GM12878 (cell line): ENCODE measurements at regions not wholly inside any gene's neighbourhood (a gene's known extent, or its start where the extent isn't known, plus 50 kb on each side); places are given as distances from the start of the nearest gene placed in this dataset.

Source experiments
- ATAC-seq: fragments of 200-7000 bp; cut with Tn5 transposase; 3 replicates; pipeline ENCODE4 v1.9.1; 2020; ENCODE audit warnings: mild to moderate bottlenecking, moderate library complexity
- BruUV-seq: library from RNA; stranded (reverse); fragments of 400-500 nt; replicated peaks from 2 replicates; lab custom pipeline; 2021; lab: Mats Ljungman, UMichigan
- CTCF ChIA-PET: fragments of 300-600 bp; sonication (Branson Sonifier 250); formaldehyde crosslinking; extraction: SDS; loops from one replicate; lab custom pipeline; 2021; ENCODE audit warnings: inconsistent platforms; lab: Yijun Ruan, JAX
- POLR2A ChIA-PET: fragments of 350-600 bp; formaldehyde crosslinking; extraction: SDS; loops from one replicate; lab custom pipeline; 2021; ENCODE audit warnings: inconsistent platforms; lab: Charles Lee
- RAD21 ChIA-PET: fragments of 300-600 bp; sonication (Branson Sonifier 250); formaldehyde crosslinking; loops from one replicate; lab custom pipeline; 2023; ENCODE audit warnings: antibody characterized with exemption; ENCODE audit not compliant: unreplicated experiment; lab: Charles Lee
- SMC1A ChIA-PET: fragments of 300-600 bp; sonication (Branson Sonifier 250); formaldehyde crosslinking; loops from one replicate; lab custom pipeline; 2023; ENCODE audit not compliant: unreplicated experiment, uncharacterized antibody; lab: Charles Lee
- DNase-seq: peaks from one replicate; pipeline ENCODE4 v3.0.0-alpha.2; 2011; ENCODE audit warnings: low read depth, low spot score
- FAIRE-seq: peaks from 3 replicates; lab custom pipeline; 2011; peaks lifted over from hg19 to GRCh38; lab: Jason Lieb, UNC
- H2AFZ ChIP-seq: 2 replicates; pipeline ENCODE4 v1.6.0; 2011; ENCODE audit warnings: low read depth, low read length, control low read depth; ENCODE audit not compliant: control insufficient read depth
- H3K27ac ChIP-seq: 2 replicates; pipeline ENCODE4 v1.5.1; 2011; ENCODE audit warnings: control low read depth; ENCODE audit not compliant: control insufficient read depth, insufficient read depth
- H3K27me3 ChIP-seq, 2 experiments: replicated peaks in 1 of 2; 2 replicates each; pipeline versions ENCODE4 v1.6.0 to v1.6.1; 2011; ENCODE audit warnings: low read length in 1 of 2; ENCODE audit not compliant: control insufficient read depth in 2 of 2, insufficient read depth in 2 of 2
- H3K36me3 ChIP-seq, 2 experiments: 2 replicates each; pipeline ENCODE4 v1.5.1; 2011; ENCODE audit warnings: low read length in 1 of 2; ENCODE audit not compliant: control insufficient read depth in 2 of 2, insufficient read depth in 2 of 2
- H3K4me1 ChIP-seq: 2 replicates; pipeline ENCODE4 v1.6.1; 2011; ENCODE audit warnings: mild to moderate bottlenecking, low read length, moderate library complexity, mixed read lengths; ENCODE audit not compliant: control insufficient read depth, insufficient read depth
- H3K4me2 ChIP-seq: 2 replicates; pipeline ENCODE4 v1.6.0; 2011; ENCODE audit warnings: control low read depth; ENCODE audit not compliant: control insufficient read depth, insufficient read depth
- H3K4me3 ChIP-seq: fragments of 200-600 bp; sonication (generic); 2 replicates; pipeline ENCODE4 v1.5.1; 2016
- H3K79me2 ChIP-seq: 2 replicates; pipeline ENCODE4 v1.6.0; 2011; ENCODE audit warnings: low read length; ENCODE audit not compliant: control insufficient read depth, insufficient read depth
- H3K9ac ChIP-seq: 2 replicates; pipeline ENCODE4 v1.8.0; 2011; ENCODE audit warnings: low read length, control low read depth, mixed read lengths; ENCODE audit not compliant: control insufficient read depth, insufficient read depth
- H3K9me3 ChIP-seq: replicated peaks from 3 replicates; pipeline ENCODE4 v1.5.1; 2011; ENCODE audit warnings: mild to moderate bottlenecking, low read length; ENCODE audit not compliant: control insufficient read depth, insufficient read depth
- H4K20me1 ChIP-seq: 2 replicates; pipeline ENCODE4 v1.6.0; 2011; ENCODE audit not compliant: control insufficient read depth, insufficient read depth
- BACH1 ChIP-seq: fragments of 450-650 bp; IDR thresholded peaks from 2 replicates; pipeline ENCODE4 v1.6.1; 2017; ENCODE audit warnings: mild to moderate bottlenecking, borderline replicate concordance
- CBFB ChIP-seq: IDR thresholded peaks from 2 replicates; pipeline ENCODE4 v1.6.1; 2016; ENCODE audit warnings: antibody characterized with exemption, low read depth
- CREM ChIP-seq: IDR thresholded peaks from 2 replicates; pipeline ENCODE4 v1.6.1; 2014; ENCODE audit warnings: antibody characterized with exemption, low read depth
- CUX1 ChIP-seq: IDR thresholded peaks from 2 replicates; pipeline ENCODE4 v1.6.1; 2012; ENCODE audit warnings: improper control_type of control experiment, low read depth, low read length; ENCODE audit not compliant: insufficient replicate concordance
- EZH2 ChIP-seq: IDR thresholded peaks from 2 replicates; pipeline ENCODE4 v1.6.1; 2012; ENCODE audit warnings: low read depth, mild to moderate bottlenecking, control low read depth, inconsistent platforms, low read length, borderline replicate concordance; ENCODE audit not compliant: control insufficient read depth
- GATAD2B ChIP-seq: fragments of 450-650 bp; conservative IDR thresholded peaks from 2 replicates; pipeline ENCODE4 v1.6.1; 2017; ENCODE audit warnings: low read depth, mild to moderate bottlenecking, moderate library complexity
- MTA2 ChIP-seq: fragments of 450-650 bp; IDR thresholded peaks from 2 replicates; pipeline ENCODE4 v1.6.1; 2016; ENCODE audit warnings: low read depth, mild to moderate bottlenecking, moderate library complexity
- MXI1 ChIP-seq: fragments of 150-350 bp; IDR thresholded peaks from 2 replicates; pipeline ENCODE4 v1.6.1; 2011; ENCODE audit warnings: low read depth, mild to moderate bottlenecking, inconsistent platforms, low read length, improper control_type of control experiment
- MYB ChIP-seq: fragments of 150-350 bp; IDR thresholded peaks from 2 replicates; pipeline ENCODE4 v1.6.1; 2014; ENCODE audit warnings: mild to moderate bottlenecking, low read depth, low read length, borderline replicate concordance
- NFYA ChIP-seq: IDR thresholded peaks from 2 replicates; pipeline ENCODE4 v1.6.1; 2011; ENCODE audit warnings: low read depth, mild to moderate bottlenecking, low read length, improper control_type of control experiment, borderline replicate concordance
- POLR2AphosphoS2 ChIP-seq: IDR thresholded peaks from 2 replicates; pipeline ENCODE4 v1.6.1; 2011; ENCODE audit warnings: low read depth, mild to moderate bottlenecking, low read length, improper control_type of control experiment, moderate library complexity
- SIN3A ChIP-seq: IDR thresholded peaks from 2 replicates; pipeline ENCODE4 v1.6.1; 2012; ENCODE audit warnings: low read depth, low read length, improper control_type of control experiment
- SMAD5 ChIP-seq: IDR thresholded peaks from 2 replicates; pipeline ENCODE4 v1.6.1; 2016; ENCODE audit warnings: antibody characterized with exemption, low read depth
- SREBF2 ChIP-seq: IDR thresholded peaks from 2 replicates; pipeline ENCODE4 v1.6.1; 2012; ENCODE audit warnings: mild to moderate bottlenecking, low read length
- TCF7 ChIP-seq: IDR thresholded peaks from 2 replicates; pipeline ENCODE4 v1.6.1; 2014; ENCODE audit warnings: antibody characterized with exemption, borderline replicate concordance
- YBX1 ChIP-seq: fragments of 450-650 bp; IDR thresholded peaks from 2 replicates; pipeline ENCODE4 v1.6.1; 2016; ENCODE audit warnings: antibody characterized with exemption
- ZNF207 ChIP-seq: fragments of 450-650 bp; IDR thresholded peaks from 2 replicates; pipeline ENCODE4 v1.6.1; 2014; ENCODE audit warnings: antibody characterized with exemption, mild to moderate bottlenecking, borderline replicate concordance
- WGBS: methylation state at CpG from one replicate; pipeline ENCODE4 v1.1.6; 2016; ENCODE audit warnings: low lambda C conversion rate; ENCODE audit not compliant: insufficient replicate concordance, insufficient coverage; ENCODE audit errors: missing lambda C conversion rate; 5-methylcytosine and 5-hydroxymethylcytosine counted together
- in situ Hi-C: fragments of 300-500 bp; cut with MboI; formaldehyde crosslinking; loops from 9 replicates; pipeline ENCODE4 v1.14.3; 2018; ENCODE audit warnings: mixed read lengths
- intact Hi-C: fragments of 100-400 bp; cut with micrococcal nuclease; formaldehyde crosslinking; loops from one replicate; pipeline ENCODE4 v1.14.2; 2022; ENCODE audit not compliant: unreplicated experiment
- TF ChIP-seq, protein P1 (sequence below): fragments of 450-650 bp; IDR thresholded peaks from 2 replicates; pipeline ENCODE4 v1.6.1; 2017; ENCODE audit warnings: borderline replicate concordance

- no peak for DNase-seq
- ChIA-PET SMC1A (no interaction called here), POLR2A (no interaction called here), CTCF (interaction anchor here (0.6 kb wide), 1 partner anchor 818 kb away, joined by 3 read pairs; no protein-coding TSS in a partner anchor), RAD21 (no interaction called here)
- ATAC-seq = no peak
- no TSS peak for BruUV-seq
- Histone ChIP-seq H3K9me3 (no peaks in the 10 kb centered on the region), H3K9ac (no peak overlapping the region), H3K4me1 (no peaks in the 10 kb centered on the region), H3K4me2 (no peak overlapping the region), H3K27ac (no peak overlapping the region), H3K27me3 (no peaks in the 10 kb centered on the region), H3K36me3 (no peaks in the 10 kb centered on the region), H4K20me1 (no peaks in the 10 kb centered on the region), H3K79me2 (no peaks in the 10 kb centered on the region), H2AFZ (no peak overlapping the region), H3K4me3 (no peak overlapping the region)
- no peak for TF ChIP-seq ZNF207
- TF ChIP-seq YBX1 = no peak
- no peak for TF ChIP-seq MYB
- TF ChIP-seq POLR2AphosphoS2 = no peak
- no peak for TF ChIP-seq SREBF2
- TF ChIP-seq CREM = no peak
- no peak for TF ChIP-seq EZH2
- TF ChIP-seq BACH1 = no peak
- TF ChIP-seq CUX1 = no peak
- no peak for TF ChIP-seq SMAD5
- TF ChIP-seq NFYA = no peak
- TF ChIP-seq TCF7 = no peak
- TF ChIP-seq SIN3A = no peak
- TF ChIP-seq, protein P1, sequence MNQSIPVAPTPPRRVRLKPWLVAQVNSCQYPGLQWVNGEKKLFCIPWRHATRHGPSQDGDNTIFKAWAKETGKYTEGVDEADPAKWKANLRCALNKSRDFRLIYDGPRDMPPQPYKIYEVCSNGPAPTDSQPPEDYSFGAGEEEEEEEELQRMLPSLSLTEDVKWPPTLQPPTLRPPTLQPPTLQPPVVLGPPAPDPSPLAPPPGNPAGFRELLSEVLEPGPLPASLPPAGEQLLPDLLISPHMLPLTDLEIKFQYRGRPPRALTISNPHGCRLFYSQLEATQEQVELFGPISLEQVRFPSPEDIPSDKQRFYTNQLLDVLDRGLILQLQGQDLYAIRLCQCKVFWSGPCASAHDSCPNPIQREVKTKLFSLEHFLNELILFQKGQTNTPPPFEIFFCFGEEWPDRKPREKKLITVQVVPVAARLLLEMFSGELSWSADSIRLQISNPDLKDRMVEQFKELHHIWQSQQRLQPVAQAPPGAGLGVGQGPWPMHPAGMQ = no peak
- no peak for TF ChIP-seq CBFB
- TF ChIP-seq MXI1 = no peak
- TF ChIP-seq MTA2 = no peak
- no peak for TF ChIP-seq GATAD2B
- in situ Hi-C loops (no loop called here), intact Hi-C loops (no loop called here)
- WGBS = 59% methylated on average over 9 of the region's 9 CpGs
- no peak for FAIRE-seq
These were observed 187.9 kb upstream of the ZEB2 start for GRCh38 chr2:144707736-144708326.
